GM18502 (cell line): ENCODE measurements at regions not wholly inside any gene's neighbourhood (a gene's known extent, or its start where the extent isn't known, plus 50 kb on each side); places are given as distances from the start of the nearest gene placed in this dataset.

Experiments
- ATAC-seq: cut with Tn5 transposase; IDR thresholded peaks from one replicate; pipeline ENCODE4 v1.9.1; 2021; ENCODE audit warnings: mild to moderate bottlenecking; ENCODE audit not compliant: unreplicated experiment, poor library complexity

GRCh38 chr20:11108102-11108810, 434.5 kb upstream of the JAG1 start:
- ATAC-seq, result no peak

GRCh38 chr20:11110535-11110934, 436.7 kb upstream of the JAG1 start:
- ATAC-seq, result no peak

- ATAC-seq, result no peak
Observed at GRCh38 chr20:11111191-11111590, 437.4 kb upstream of the JAG1 start.

- ATAC-seq, result no peak
Observed at GRCh38 chr20:11112832-11113231, 439.0 kb upstream of the JAG1 start.

- ATAC-seq, result no peak
Observed at GRCh38 chr20:11114382-11114781, 440.6 kb upstream of the JAG1 start.

- no peak for ATAC-seq
Observed at GRCh38 chr20:11117808-11118528, 444.2 kb upstream of the JAG1 start.

GRCh38 chr20:11118802-11119380, 445.1 kb upstream of the JAG1 start:
- no peak for ATAC-seq

- no peak for ATAC-seq
Observed at GRCh38 chr20:11119573-11119972, 445.8 kb upstream of the JAG1 start.

GRCh38 chr20:11120431-11120830, 446.6 kb upstream of the JAG1 start:
- ATAC-seq, result no peak

- no peak for ATAC-seq
Observed at GRCh38 chr20:11124849-11125505, 451.2 kb upstream of the JAG1 start.

- no peak for ATAC-seq
Observed at GRCh38 chr20:11128220-11128718, 454.5 kb upstream of the JAG1 start.

- ATAC-seq, result no peak
Observed at GRCh38 chr20:11128721-11129120, 454.9 kb upstream of the JAG1 start.

GRCh38 chr20:11130554-11131166, 456.9 kb upstream of the JAG1 start:
- ATAC-seq, result no peak

GRCh38 chr20:11132819-11133415, 459.1 kb upstream of the JAG1 start:
- no peak for ATAC-seq

GRCh38 chr20:11136691-11137090, 462.9 kb upstream of the JAG1 start:
- ATAC-seq, result no peak

- ATAC-seq, result no peak
Observed at GRCh38 chr20:11137688-11138087, 463.9 kb upstream of the JAG1 start.

- no peak for ATAC-seq
Observed at GRCh38 chr20:11140359-11140758, 466.6 kb upstream of the JAG1 start.

- no peak for ATAC-seq
Observed at GRCh38 chr20:11143481-11143880, 469.7 kb upstream of the JAG1 start.

- no peak for ATAC-seq
Observed at GRCh38 chr20:11144114-11144950, 470.5 kb upstream of the JAG1 start.
